ENCODE measurements at regions not wholly inside any gene's neighbourhood (a gene's known extent, or its start where the extent isn't known, plus 50 kb on each side); places are given as distances from the start of the nearest gene placed in this dataset.

DNA sequence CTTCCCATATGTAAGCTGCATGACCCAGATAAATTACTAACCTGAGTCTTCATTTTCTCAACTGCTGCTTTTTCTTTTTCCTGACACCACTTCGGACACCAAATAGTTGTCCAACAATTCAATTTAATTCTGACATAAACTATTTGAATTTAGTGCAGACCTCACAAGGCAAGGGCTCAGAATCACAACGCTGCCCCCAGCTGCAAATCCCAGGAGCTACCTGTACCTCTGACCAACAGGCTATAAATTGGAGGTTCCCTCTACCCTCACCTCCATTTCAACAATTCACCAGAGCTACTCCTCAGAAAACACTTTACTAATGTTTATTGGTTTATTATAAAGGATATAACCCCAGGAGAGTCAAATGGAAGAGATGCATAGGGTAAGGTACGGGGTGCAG, 737.6 kb downstream of the NTRK3 start:
- TF ChIP-seq, protein P1, sequence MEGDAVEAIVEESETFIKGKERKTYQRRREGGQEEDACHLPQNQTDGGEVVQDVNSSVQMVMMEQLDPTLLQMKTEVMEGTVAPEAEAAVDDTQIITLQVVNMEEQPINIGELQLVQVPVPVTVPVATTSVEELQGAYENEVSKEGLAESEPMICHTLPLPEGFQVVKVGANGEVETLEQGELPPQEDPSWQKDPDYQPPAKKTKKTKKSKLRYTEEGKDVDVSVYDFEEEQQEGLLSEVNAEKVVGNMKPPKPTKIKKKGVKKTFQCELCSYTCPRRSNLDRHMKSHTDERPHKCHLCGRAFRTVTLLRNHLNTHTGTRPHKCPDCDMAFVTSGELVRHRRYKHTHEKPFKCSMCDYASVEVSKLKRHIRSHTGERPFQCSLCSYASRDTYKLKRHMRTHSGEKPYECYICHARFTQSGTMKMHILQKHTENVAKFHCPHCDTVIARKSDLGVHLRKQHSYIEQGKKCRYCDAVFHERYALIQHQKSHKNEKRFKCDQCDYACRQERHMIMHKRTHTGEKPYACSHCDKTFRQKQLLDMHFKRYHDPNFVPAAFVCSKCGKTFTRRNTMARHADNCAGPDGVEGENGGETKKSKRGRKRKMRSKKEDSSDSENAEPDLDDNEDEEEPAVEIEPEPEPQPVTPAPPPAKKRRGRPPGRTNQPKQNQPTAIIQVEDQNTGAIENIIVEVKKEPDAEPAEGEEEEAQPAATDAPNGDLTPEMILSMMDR (IDR thresholded peaks at IDR 0.05) = no peak
- TF ChIP-seq POLR2AphosphoS5 (IDR thresholded peaks at IDR 0.05) = no peak
- TF ChIP-seq POLR2A (IDR thresholded peaks at IDR 0.05) = no peak
- no peak for TF ChIP-seq EP300 (IDR thresholded peaks at IDR 0.05)
